ENCODE measurements at regions not wholly inside any gene's neighbourhood (a gene's known extent, or its start where the extent isn't known, plus 50 kb on each side); places are given as distances from the start of the nearest gene placed in this dataset.

DNA sequence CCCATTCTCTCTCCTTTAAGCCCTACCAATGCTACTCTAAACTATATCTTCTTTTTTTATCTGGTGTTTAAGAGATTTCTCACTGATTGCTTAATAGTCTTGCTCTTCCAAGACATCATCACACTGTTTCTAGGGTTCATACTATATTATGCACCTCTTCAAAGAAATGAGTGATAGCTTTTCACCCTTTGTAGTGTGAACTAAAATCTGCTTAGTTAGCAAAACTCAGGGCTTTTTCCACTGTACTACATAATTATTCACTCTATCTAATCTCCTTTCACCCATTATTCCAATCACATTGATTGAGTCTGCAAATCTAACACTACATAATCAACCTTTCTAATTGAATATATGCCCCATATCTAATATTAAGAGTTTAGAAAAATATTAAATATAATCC lies 456.0 kb upstream of the SOX9 start:
- TF ChIP-seq POLR2A (IDR thresholded peaks at IDR 0.05) = no peak
- no peak for TF ChIP-seq EP300 (IDR thresholded peaks at IDR 0.05)
- TF ChIP-seq, protein P1, sequence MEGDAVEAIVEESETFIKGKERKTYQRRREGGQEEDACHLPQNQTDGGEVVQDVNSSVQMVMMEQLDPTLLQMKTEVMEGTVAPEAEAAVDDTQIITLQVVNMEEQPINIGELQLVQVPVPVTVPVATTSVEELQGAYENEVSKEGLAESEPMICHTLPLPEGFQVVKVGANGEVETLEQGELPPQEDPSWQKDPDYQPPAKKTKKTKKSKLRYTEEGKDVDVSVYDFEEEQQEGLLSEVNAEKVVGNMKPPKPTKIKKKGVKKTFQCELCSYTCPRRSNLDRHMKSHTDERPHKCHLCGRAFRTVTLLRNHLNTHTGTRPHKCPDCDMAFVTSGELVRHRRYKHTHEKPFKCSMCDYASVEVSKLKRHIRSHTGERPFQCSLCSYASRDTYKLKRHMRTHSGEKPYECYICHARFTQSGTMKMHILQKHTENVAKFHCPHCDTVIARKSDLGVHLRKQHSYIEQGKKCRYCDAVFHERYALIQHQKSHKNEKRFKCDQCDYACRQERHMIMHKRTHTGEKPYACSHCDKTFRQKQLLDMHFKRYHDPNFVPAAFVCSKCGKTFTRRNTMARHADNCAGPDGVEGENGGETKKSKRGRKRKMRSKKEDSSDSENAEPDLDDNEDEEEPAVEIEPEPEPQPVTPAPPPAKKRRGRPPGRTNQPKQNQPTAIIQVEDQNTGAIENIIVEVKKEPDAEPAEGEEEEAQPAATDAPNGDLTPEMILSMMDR (IDR thresholded peaks at IDR 0.05) = no peak

Data from ovary (tissue), 3 donors.